Lower leg skin (tissue), 4 donors: ENCODE measurements at regions not wholly inside any gene's neighbourhood (a gene's known extent, or its start where the extent isn't known, plus 50 kb on each side); places are given as distances from the start of the nearest gene placed in this dataset.

ENCODE experiments used
- DNase-seq, 2 donors: peaks; one replicate each; pipeline ENCODE4 v3.0.0-alpha.2; 2019; ENCODE audit warnings: low spot score in 2 of 2
- H3K4me3 ChIP-seq: fragments of 200-600 bp; sonication (generic); 2 replicates; pipeline ENCODE4 v1.5.1; 2017; ENCODE audit warnings: mild to moderate bottlenecking, low read depth; ENCODE audit not compliant: poor library complexity, severe bottlenecking
- CTCF ChIP-seq, 3 donors: fragments of 450-650 bp; IDR thresholded peaks; one replicate each; pipeline ENCODE4 v1.5.1; 2016; ENCODE audit warnings: antibody characterized with exemption in 3 of 3, mild to moderate bottlenecking in 3 of 3, moderate library complexity in 2 of 3
- POLR2A ChIP-seq, 2 donors: fragments of 450-650 bp; IDR thresholded peaks; one replicate each; pipeline ENCODE4 v1.6.1; 2016 to 2017; ENCODE audit warnings: antibody characterized with exemption in 2 of 2, mild to moderate bottlenecking in 1 of 2, moderate library complexity in 1 of 2
- WGBS, 2 donors: methylation state at CpG; one replicate each; pipeline ENCODE4 v1.1.5; 2018; 5-methylcytosine and 5-hydroxymethylcytosine counted together
- intact Hi-C: fragments of 100-400 bp; cut with DNase I; formaldehyde crosslinking; loops from one replicate; pipeline ENCODE4 v1.15.0; 2023; ENCODE audit warnings: low total_unique reads

GRCh38 chr15:95726891-95727290, 603.6 kb upstream of the NR2F2 start:
- 88 to 91% methylated on average over 4 of the region's 4 CpGs for WGBS, 2 donors
- intact Hi-C loops, result no loop called here
- TF ChIP-seq CTCF (IDR thresholded peaks at IDR 0.05), result no peak
- no peak for TF ChIP-seq POLR2A (IDR thresholded peaks at IDR 0.05)
- DNase-seq, result no peak
- no peak overlapping the region for H3K4me3 ChIP-seq

- 59% methylated on average over 3 of the region's 3 CpGs for WGBS, 2 donors
- DNase-seq, result no peak
- TF ChIP-seq POLR2A (IDR thresholded peaks at IDR 0.05), result no peak
- no peak for TF ChIP-seq CTCF (IDR thresholded peaks at IDR 0.05)
- intact Hi-C loops, result no loop called here
- no peak overlapping the region for H3K4me3 ChIP-seq
Measured at GRCh38 chr15:95733931-95734330, 596.6 kb upstream of the NR2F2 start.

- intact Hi-C loops, result no loop called here
- DNase-seq, result no peak
- 65 to 70% methylated on average over 6 of the region's 6 CpGs for WGBS, 2 donors
- H3K4me3 ChIP-seq, result no peak overlapping the region
- TF ChIP-seq POLR2A (IDR thresholded peaks at IDR 0.05) (no peak), CTCF (IDR thresholded peaks at IDR 0.05) (no peak)
Measured at GRCh38 chr15:95734422-95735316, 595.8 kb upstream of the NR2F2 start.

- intact Hi-C loops, result no loop called here
- 80 to 83% methylated on average over 3 of the region's 3 CpGs for WGBS, 2 donors
- no peak overlapping the region for H3K4me3 ChIP-seq
- no peak for DNase-seq
- TF ChIP-seq CTCF (IDR thresholded peaks at IDR 0.05) (no peak), POLR2A (IDR thresholded peaks at IDR 0.05) (no peak)
Measured at GRCh38 chr15:95737060-95737459, 593.4 kb upstream of the NR2F2 start.

- no peak for DNase-seq
- TF ChIP-seq CTCF (IDR thresholded peaks at IDR 0.05) (no peak), POLR2A (IDR thresholded peaks at IDR 0.05) (no peak)
- 34 to 39% methylated on average over 5 of the region's 5 CpGs for WGBS, 2 donors
- intact Hi-C loops, result no loop called here
- H3K4me3 ChIP-seq, result no peak overlapping the region
Measured at GRCh38 chr15:95739131-95739530, 591.4 kb upstream of the NR2F2 start.

GRCh38 chr15:95741830-95742229, 588.7 kb upstream of the NR2F2 start:
- no peak for TF ChIP-seq CTCF (IDR thresholded peaks at IDR 0.05)
- no peak for TF ChIP-seq POLR2A (IDR thresholded peaks at IDR 0.05)
- DNase-seq, result no peak
- WGBS, 2 donors, result 83 to 89% methylated on average over 4 of the region's 4 CpGs
- H3K4me3 ChIP-seq, result no peak overlapping the region
- intact Hi-C loops, result no loop called here
